ENCODE measurements at regions not wholly inside any gene's neighbourhood (a gene's known extent, or its start where the extent isn't known, plus 50 kb on each side); places are given as distances from the start of the nearest gene placed in this dataset.

DNA sequence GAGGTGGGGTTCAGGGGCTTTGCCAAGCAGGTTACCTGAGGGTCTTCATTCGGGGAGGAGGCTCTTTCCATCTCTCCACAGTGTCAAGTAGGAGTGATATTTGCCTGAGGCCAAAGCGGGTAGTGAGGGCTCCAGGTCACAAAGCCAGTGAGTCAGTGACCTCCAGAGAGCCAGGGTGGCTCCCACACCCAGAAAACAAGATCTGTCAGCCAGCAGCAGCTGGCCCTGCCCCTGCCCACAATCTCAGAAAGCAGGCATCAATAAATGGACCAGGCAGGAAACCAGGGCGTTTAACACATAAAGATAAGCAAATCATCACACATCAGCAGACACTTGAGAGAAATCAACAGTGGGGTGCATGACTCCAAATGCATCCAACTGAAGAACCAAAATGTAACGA lies 250.8 kb downstream of the CDH26 start:
- no peak overlapping the region for H3K4me3 ChIP-seq
- intact Hi-C loops (cut with DNase I; ENCODE audit: low total_unique reads): no loop called here
- no peaks in the 10 kb centered on the region for H3K27me3 ChIP-seq
- no peaks in the 10 kb centered on the region for H3K4me1 ChIP-seq
- DNase-seq: no peak
- TF ChIP-seq, protein P1, sequence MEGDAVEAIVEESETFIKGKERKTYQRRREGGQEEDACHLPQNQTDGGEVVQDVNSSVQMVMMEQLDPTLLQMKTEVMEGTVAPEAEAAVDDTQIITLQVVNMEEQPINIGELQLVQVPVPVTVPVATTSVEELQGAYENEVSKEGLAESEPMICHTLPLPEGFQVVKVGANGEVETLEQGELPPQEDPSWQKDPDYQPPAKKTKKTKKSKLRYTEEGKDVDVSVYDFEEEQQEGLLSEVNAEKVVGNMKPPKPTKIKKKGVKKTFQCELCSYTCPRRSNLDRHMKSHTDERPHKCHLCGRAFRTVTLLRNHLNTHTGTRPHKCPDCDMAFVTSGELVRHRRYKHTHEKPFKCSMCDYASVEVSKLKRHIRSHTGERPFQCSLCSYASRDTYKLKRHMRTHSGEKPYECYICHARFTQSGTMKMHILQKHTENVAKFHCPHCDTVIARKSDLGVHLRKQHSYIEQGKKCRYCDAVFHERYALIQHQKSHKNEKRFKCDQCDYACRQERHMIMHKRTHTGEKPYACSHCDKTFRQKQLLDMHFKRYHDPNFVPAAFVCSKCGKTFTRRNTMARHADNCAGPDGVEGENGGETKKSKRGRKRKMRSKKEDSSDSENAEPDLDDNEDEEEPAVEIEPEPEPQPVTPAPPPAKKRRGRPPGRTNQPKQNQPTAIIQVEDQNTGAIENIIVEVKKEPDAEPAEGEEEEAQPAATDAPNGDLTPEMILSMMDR (IDR thresholded peaks at IDR 0.05): no peak
- no peak for TF ChIP-seq POLR2A (IDR thresholded peaks at IDR 0.05)
- no peak overlapping the region for H3K27ac ChIP-seq
- no peaks in the 10 kb centered on the region for H3K36me3 ChIP-seq
- no peaks in the 10 kb centered on the region for H3K9me3 ChIP-seq

GRCh38 chr20:60210779-60211617 lies 252.8 kb downstream of the CDH26 start:
- H3K4me3 ChIP-seq: no peak overlapping the region
- no peaks in the 10 kb centered on the region for H3K36me3 ChIP-seq
- H3K27me3 ChIP-seq: no peaks in the 10 kb centered on the region
- no peak for TF ChIP-seq POLR2A (IDR thresholded peaks at IDR 0.05)
- TF ChIP-seq, protein P1 (IDR thresholded peaks at IDR 0.05): peak; percentile 58 to 77 (median 71)
- no peaks in the 10 kb centered on the region for H3K4me1 ChIP-seq
- DNase-seq: peak in 1 of 2 donors; percentile 30
- H3K9me3 ChIP-seq: no peaks in the 10 kb centered on the region
- H3K27ac ChIP-seq: no peak overlapping the region
- intact Hi-C loops (cut with DNase I; ENCODE audit: low total_unique reads): no loop called here

DNA sequence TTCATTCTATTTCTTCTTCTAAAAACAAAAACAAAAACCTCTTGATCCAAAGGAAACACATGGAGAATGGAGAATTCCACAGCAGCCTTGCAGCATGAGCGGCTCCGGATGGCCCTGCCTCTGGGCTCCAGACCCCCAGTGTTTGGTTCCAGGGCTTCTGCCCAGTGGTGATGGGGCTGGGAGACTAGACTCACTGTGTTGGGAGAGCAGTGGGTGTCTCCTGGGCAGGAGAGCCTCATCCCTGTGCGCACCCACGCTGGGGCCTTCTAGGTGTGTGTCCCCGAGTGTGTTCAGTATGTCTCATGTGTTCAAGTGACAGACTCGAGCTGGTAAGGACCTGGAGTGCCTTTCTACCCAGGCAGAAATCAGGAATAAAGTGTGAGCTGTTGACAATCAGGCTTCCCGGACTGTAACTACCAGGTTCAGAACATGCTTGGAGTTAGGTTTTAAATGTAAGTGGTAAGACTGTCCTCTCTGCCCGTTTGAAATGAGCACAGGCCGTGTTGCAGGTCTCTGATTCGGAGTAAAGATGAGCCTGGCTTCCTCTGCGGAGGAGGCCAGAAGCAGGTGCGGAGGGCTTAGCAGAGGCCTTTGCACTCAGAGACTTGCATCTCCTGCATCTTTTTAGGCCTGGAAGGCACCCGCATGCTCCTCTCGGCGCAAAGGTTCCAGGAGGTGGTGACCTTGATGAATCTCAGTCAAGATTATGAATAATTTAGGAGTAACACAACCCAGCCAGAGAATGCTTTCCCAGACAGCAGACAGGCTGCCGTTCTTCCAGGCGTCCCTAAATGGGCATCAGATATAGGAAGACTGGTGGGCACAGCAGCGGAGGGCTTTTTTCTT lies 253.6 kb downstream of the CDH26 start:
- Histone ChIP-seq H3K9me3 (no peaks in the 10 kb centered on the region), H3K4me1 (no peaks in the 10 kb centered on the region), H3K27ac (no peak overlapping the region), H3K27me3 (no peaks in the 10 kb centered on the region), H3K4me3 (no peak overlapping the region), H3K36me3 (no peaks in the 10 kb centered on the region)
- intact Hi-C loops (cut with DNase I; ENCODE audit: low total_unique reads): no loop called here
- TF ChIP-seq POLR2A (IDR thresholded peaks at IDR 0.05): no peak
- TF ChIP-seq, protein P1 (IDR thresholded peaks at IDR 0.05): no peak
- no peak for DNase-seq

- H3K27ac ChIP-seq: no peak overlapping the region
- no peaks in the 10 kb centered on the region for H3K4me1 ChIP-seq
- intact Hi-C loops (cut with DNase I; ENCODE audit: low total_unique reads): no loop called here
- no peak for TF ChIP-seq POLR2A (IDR thresholded peaks at IDR 0.05)
- TF ChIP-seq, protein P1 (IDR thresholded peaks at IDR 0.05): no peak
- no peak for DNase-seq
- H3K9me3 ChIP-seq: no peaks in the 10 kb centered on the region
- H3K27me3 ChIP-seq: no peaks in the 10 kb centered on the region
- H3K4me3 ChIP-seq: no peak overlapping the region
- no peaks in the 10 kb centered on the region for H3K36me3 ChIP-seq
These were observed 254.5 kb downstream of the CDH26 start for GRCh38 chr20:60212695-60213094.

All from uterus (tissue), 3 donors.